CD4-positive, alpha-beta T cell (primary cell): ENCODE measurements at regions not wholly inside any gene's neighbourhood (a gene's known extent, or its start where the extent isn't known, plus 50 kb on each side); places are given as distances from the start of the nearest gene placed in this dataset.

ENCODE experiments used
- ATAC-seq: fragments of 200-7000 bp; cut with Tn5 transposase; one replicate; pipeline ENCODE4 v1.10.0; 2022; ENCODE audit warnings: mild to moderate bottlenecking; ENCODE audit not compliant: poor library complexity
- CTCF ChIA-PET: fragments of 350-600 bp; sonication (Branson Sonifier 250); formaldehyde crosslinking; loops from one replicate; lab custom pipeline; 2021; ENCODE audit warnings: antibody characterized with exemption, inconsistent platforms; lab: Charles Lee
- POLR2A ChIA-PET: fragments of 350-600 bp; sonication (Branson Sonifier 250); formaldehyde crosslinking; loops from one replicate; lab custom pipeline; 2021; ENCODE audit warnings: antibody characterized with exemption, inconsistent platforms; lab: Charles Lee
- DNase-seq, 14 experiments: peaks; one replicate each; pipeline ENCODE4 v3.0.0-alpha.2; 2013 to 2020; ENCODE audit warnings: mixed read lengths in 2 of 14
- H3K27ac ChIP-seq, 2 donors: one replicate each; pipeline versions ENCODE4 v1.5.1 to v1.7.0; 2013; ENCODE audit warnings: low read length in 2 of 2, low read depth in 1 of 2, mild to moderate bottlenecking in 1 of 2
- H3K27me3 ChIP-seq, 2 experiments: 1 replicate in 1 of 2; 2 replicates in 1 of 2; pipeline versions ENCODE4 v1.6.1 to v1.7.0; 2013; ENCODE audit warnings: low read length in 2 of 2, control low read depth in 1 of 2, mild to moderate bottlenecking in 1 of 2, moderate library complexity in 1 of 2; ENCODE audit not compliant: insufficient read depth in 2 of 2, control insufficient read depth in 1 of 2
- H3K36me3 ChIP-seq: one replicate; pipeline ENCODE4 v1.6.1; 2013; ENCODE audit warnings: low read length, control low read depth; ENCODE audit not compliant: insufficient read depth
- H3K4me1 ChIP-seq: one replicate; pipeline ENCODE4 v1.6.1; 2013; ENCODE audit warnings: low read length, control low read depth; ENCODE audit not compliant: insufficient read depth
- H3K4me3 ChIP-seq: one replicate; pipeline ENCODE4 v1.5.1; 2013; ENCODE audit warnings: mild to moderate bottlenecking, low read length, moderate library complexity
- H3K9me3 ChIP-seq, 2 experiments: 1 replicate in 1 of 2; 2 replicates in 1 of 2; pipeline versions ENCODE4 v1.6.1 to v1.7.0; 2013; ENCODE audit warnings: low read length in 2 of 2, mild to moderate bottlenecking in 2 of 2, control low read depth in 1 of 2, moderate library complexity in 1 of 2; ENCODE audit not compliant: control insufficient read depth in 1 of 2, insufficient read depth in 1 of 2
- H3K27ac Mint-ChIP-seq: one replicate; pipeline ENCODE4 v1.8.0; 2020; ENCODE audit warnings: mixed read lengths
- H3K27me3 Mint-ChIP-seq: one replicate; pipeline ENCODE4 v1.8.0; 2021; ENCODE audit warnings: mixed read lengths
- H3K36me3 Mint-ChIP-seq: one replicate; pipeline ENCODE4 v1.8.0; 2021; ENCODE audit warnings: low read depth, mixed read lengths
- H3K4me1 Mint-ChIP-seq: one replicate; pipeline ENCODE4 v1.8.0; 2021; ENCODE audit warnings: low read depth, mixed read lengths
- H3K4me3 Mint-ChIP-seq: one replicate; pipeline ENCODE4 v1.8.0; 2020; ENCODE audit warnings: mild to moderate bottlenecking, mixed read lengths
- H3K9me3 Mint-ChIP-seq: one replicate; pipeline ENCODE4 v1.8.0; 2020; ENCODE audit warnings: mixed read lengths
- intact Hi-C, 2 experiments: fragments of 100-400 bp; cut with DNase I in 1 of 2; cut with micrococcal nuclease in 1 of 2; formaldehyde crosslinking; loops; one replicate each; pipeline versions ENCODE4 v1.15.1 to v1.9.0; 2023 to 2025; cut with DNase I, micrococcal nuclease
- TF ChIP-seq, protein P1 (sequence below): fragments of 200-600 bp; IDR thresholded peaks from one replicate; pipeline ENCODE4 v1.8.0; 2022; ENCODE audit warnings: antibody characterized with exemption, mild to moderate bottlenecking

GRCh38 chr2:142254031-142254430 is 123.2 kb upstream of the LRP1B start:
- ChIA-PET POLR2A (no interaction called here), CTCF (no interaction called here)
- ATAC-seq (no peak), DNase-seq (no peak)
- H3K9me3 Mint-ChIP-seq = peaks cover 13% of the 10 kb centered on the region
- no peak overlapping the region for H3K4me3 Mint-ChIP-seq
- H3K27ac ChIP-seq = no peak overlapping the region
- H3K36me3 Mint-ChIP-seq = no peaks in the 10 kb centered on the region
- no peaks in the 10 kb centered on the region for H3K4me1 Mint-ChIP-seq
- H3K9me3 ChIP-seq = peaks cover 0 to 4% of the 10 kb centered on the region in 2 experiments
- TF ChIP-seq, protein P1, sequence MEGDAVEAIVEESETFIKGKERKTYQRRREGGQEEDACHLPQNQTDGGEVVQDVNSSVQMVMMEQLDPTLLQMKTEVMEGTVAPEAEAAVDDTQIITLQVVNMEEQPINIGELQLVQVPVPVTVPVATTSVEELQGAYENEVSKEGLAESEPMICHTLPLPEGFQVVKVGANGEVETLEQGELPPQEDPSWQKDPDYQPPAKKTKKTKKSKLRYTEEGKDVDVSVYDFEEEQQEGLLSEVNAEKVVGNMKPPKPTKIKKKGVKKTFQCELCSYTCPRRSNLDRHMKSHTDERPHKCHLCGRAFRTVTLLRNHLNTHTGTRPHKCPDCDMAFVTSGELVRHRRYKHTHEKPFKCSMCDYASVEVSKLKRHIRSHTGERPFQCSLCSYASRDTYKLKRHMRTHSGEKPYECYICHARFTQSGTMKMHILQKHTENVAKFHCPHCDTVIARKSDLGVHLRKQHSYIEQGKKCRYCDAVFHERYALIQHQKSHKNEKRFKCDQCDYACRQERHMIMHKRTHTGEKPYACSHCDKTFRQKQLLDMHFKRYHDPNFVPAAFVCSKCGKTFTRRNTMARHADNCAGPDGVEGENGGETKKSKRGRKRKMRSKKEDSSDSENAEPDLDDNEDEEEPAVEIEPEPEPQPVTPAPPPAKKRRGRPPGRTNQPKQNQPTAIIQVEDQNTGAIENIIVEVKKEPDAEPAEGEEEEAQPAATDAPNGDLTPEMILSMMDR = no peak
- H3K27me3 Mint-ChIP-seq = no peaks in the 10 kb centered on the region
- intact Hi-C loops = no loop called here
- no peak overlapping the region for H3K27ac Mint-ChIP-seq
- H3K27me3 ChIP-seq = no peaks in the 10 kb centered on the region
- no peaks in the 10 kb centered on the region for H3K36me3 ChIP-seq
- H3K4me3 ChIP-seq = no peak overlapping the region
- H3K4me1 ChIP-seq = no peaks in the 10 kb centered on the region

DNA sequence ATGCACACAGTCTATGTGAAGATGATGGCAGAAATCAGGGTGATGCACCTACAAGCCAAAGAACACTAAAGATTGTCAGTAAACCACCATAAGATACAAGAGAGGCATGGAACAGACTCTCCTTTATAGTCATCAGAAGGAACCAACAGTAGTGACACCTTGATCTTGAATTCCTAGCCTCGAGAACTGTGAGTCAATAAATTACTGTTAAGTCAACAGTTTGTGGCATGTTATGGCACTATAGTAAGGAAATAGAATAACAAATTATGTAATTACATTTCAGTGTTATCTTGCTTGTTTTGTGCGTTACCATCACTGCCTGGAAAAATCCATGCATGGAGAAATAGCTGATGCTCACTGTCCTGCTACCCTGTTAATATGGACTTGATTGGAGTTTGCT is 110.2 kb upstream of the LRP1B start:
- H3K27ac ChIP-seq = no peak overlapping the region

GRCh38 chr2:142236181-142236580 is 105.4 kb upstream of the LRP1B start:
- TF ChIP-seq, protein P1 = no peak
- Histone ChIP-seq H3K4me1 (no peaks in the 10 kb centered on the region), H3K27ac (no peak overlapping the region), H3K4me3 (no peak overlapping the region), H3K27me3 (no peaks in the 10 kb centered on the region), H3K36me3 (no peaks in the 10 kb centered on the region), H3K9me3 (no peaks in the 10 kb centered on the region)
- intact Hi-C loops = no loop called here
- ATAC-seq (no peak), DNase-seq (no peak)
- CTCF ChIA-PET = no interaction called here
- POLR2A ChIA-PET = no interaction called here
- H3K4me1 Mint-ChIP-seq = no peaks in the 10 kb centered on the region
- no peak overlapping the region for H3K27ac Mint-ChIP-seq
- peaks cover 7% of the 10 kb centered on the region for H3K9me3 Mint-ChIP-seq
- no peaks in the 10 kb centered on the region for H3K27me3 Mint-ChIP-seq
- H3K4me3 Mint-ChIP-seq = no peak overlapping the region
- H3K36me3 Mint-ChIP-seq = no peaks in the 10 kb centered on the region

More for the DNA sequence above, 110.2 kb upstream of the LRP1B start:
- no peak overlapping the region for H3K4me3 Mint-ChIP-seq
- DNase-seq (no peak), ATAC-seq (no peak)
- no peaks in the 10 kb centered on the region for H3K36me3 ChIP-seq
- no peaks in the 10 kb centered on the region for H3K27me3 Mint-ChIP-seq
- peaks cover 2% of the 10 kb centered on the region for H3K9me3 Mint-ChIP-seq
- ChIA-PET POLR2A (no interaction called here), CTCF (no interaction called here)
- no peaks in the 10 kb centered on the region for H3K4me1 Mint-ChIP-seq
- H3K4me1 ChIP-seq = no peaks in the 10 kb centered on the region
- no peak overlapping the region for H3K27ac Mint-ChIP-seq
- TF ChIP-seq, protein P1 = no peak
- no peaks in the 10 kb centered on the region for H3K36me3 Mint-ChIP-seq
- H3K27me3 ChIP-seq = no peaks in the 10 kb centered on the region
- intact Hi-C loops = no loop called here
- H3K9me3 ChIP-seq = peaks cover 0 to 4% of the 10 kb centered on the region in 2 experiments
- H3K4me3 ChIP-seq = no peak overlapping the region
